ENCODE measurements at regions not wholly inside any gene's neighbourhood (a gene's known extent, or its start where the extent isn't known, plus 50 kb on each side); places are given as distances from the start of the nearest gene placed in this dataset.

- no peaks in the 10 kb centered on the region for H3K27me3 ChIP-seq (replicated peaks; ENCODE audit: insufficient read depth)
- no peaks in the 10 kb centered on the region for H3K4me1 ChIP-seq (ENCODE audit: control insufficient read depth in 1 of 2, low read depth in 2 of 2)
- no peak for ATAC-seq (ENCODE audit: insufficient number of reproducible peaks, low FRiP score, low read depth)
- H3K4me3 ChIP-seq = no peak overlapping the region
- no peak for DNase-seq (ENCODE audit: low spot score)
- no peak for TF ChIP-seq CTCF (IDR thresholded peaks at IDR 0.05)
- H3K9me3 ChIP-seq = no peaks in the 10 kb centered on the region
- H3K27ac ChIP-seq = no peak overlapping the region
- no peaks in the 10 kb centered on the region for H3K36me3 ChIP-seq
These were observed 1493.6 kb downstream of the BRD1 start for GRCh38 chr22:48333816-48334735.

GRCh38 chr22:48333323-48333763, 1494.3 kb downstream of the BRD1 start:
- ATAC-seq (ENCODE audit: insufficient number of reproducible peaks, low FRiP score, low read depth) = no peak
- Histone ChIP-seq H3K4me3 (no peak overlapping the region), H3K4me1 (ENCODE audit: control insufficient read depth in 1 of 2, low read depth in 2 of 2) (no peaks in the 10 kb centered on the region)

GRCh38 chr22:48332438-48333322, 1495.0 kb downstream of the BRD1 start:
- Histone ChIP-seq H3K9me3 (no peaks in the 10 kb centered on the region), H3K36me3 (no peaks in the 10 kb centered on the region), H3K4me3 (no peak overlapping the region), H3K27me3 (replicated peaks; ENCODE audit: insufficient read depth) (no peaks in the 10 kb centered on the region), H3K4me1 (ENCODE audit: control insufficient read depth in 1 of 2, low read depth in 2 of 2) (no peaks in the 10 kb centered on the region), H3K27ac (no peak overlapping the region)
- DNase-seq (ENCODE audit: low spot score) (no peak), ATAC-seq (ENCODE audit: insufficient number of reproducible peaks, low FRiP score, low read depth) (no peak)
- no peak for TF ChIP-seq CTCF (IDR thresholded peaks at IDR 0.05)

More at GRCh38 chr22:48333323-48333763, 1494.3 kb downstream of the BRD1 start:
- no peaks in the 10 kb centered on the region for H3K27me3 ChIP-seq (replicated peaks; ENCODE audit: insufficient read depth)
- H3K9me3 ChIP-seq = no peaks in the 10 kb centered on the region
- H3K27ac ChIP-seq = no peak overlapping the region
- no peak for DNase-seq (ENCODE audit: low spot score)
- no peak for TF ChIP-seq CTCF (IDR thresholded peaks at IDR 0.05)
- no peaks in the 10 kb centered on the region for H3K36me3 ChIP-seq

- ATAC-seq (ENCODE audit: insufficient number of reproducible peaks, low FRiP score, low read depth) (no peak), DNase-seq (ENCODE audit: low spot score) (no peak)
- H3K36me3 ChIP-seq = no peaks in the 10 kb centered on the region
- no peaks in the 10 kb centered on the region for H3K4me1 ChIP-seq (ENCODE audit: control insufficient read depth in 1 of 2, low read depth in 2 of 2)
- H3K27ac ChIP-seq = no peak overlapping the region
- no peaks in the 10 kb centered on the region for H3K27me3 ChIP-seq (replicated peaks; ENCODE audit: insufficient read depth)
- H3K4me3 ChIP-seq = no peak overlapping the region
- TF ChIP-seq CTCF (IDR thresholded peaks at IDR 0.05) = no peak
- no peaks in the 10 kb centered on the region for H3K9me3 ChIP-seq
These were observed 1495.9 kb downstream of the BRD1 start for GRCh38 chr22:48331691-48332220.

GRCh38 chr22:48331266-48331665, 1496.4 kb downstream of the BRD1 start:
- ATAC-seq (ENCODE audit: insufficient number of reproducible peaks, low FRiP score, low read depth) = no peak
- H3K27me3 ChIP-seq (replicated peaks; ENCODE audit: insufficient read depth) = no peaks in the 10 kb centered on the region

More at GRCh38 chr22:48331266-48331665, 1496.4 kb downstream of the BRD1 start:
- no peak for TF ChIP-seq CTCF (IDR thresholded peaks at IDR 0.05)
- no peaks in the 10 kb centered on the region for H3K9me3 ChIP-seq
- no peak for DNase-seq (ENCODE audit: low spot score)
- H3K27ac ChIP-seq = no peak overlapping the region
- H3K4me3 ChIP-seq = no peak overlapping the region
- no peaks in the 10 kb centered on the region for H3K4me1 ChIP-seq (ENCODE audit: control insufficient read depth in 1 of 2, low read depth in 2 of 2)
- no peaks in the 10 kb centered on the region for H3K36me3 ChIP-seq
